ENCODE measurements at regions not wholly inside any gene's neighbourhood (a gene's known extent, or its start where the extent isn't known, plus 50 kb on each side); places are given as distances from the start of the nearest gene placed in this dataset.
A peak's percentile ranks its signal among the peaks of the same experiment; 100 is the strongest.

- FAIRE-seq, result no peak
Observed at GRCh38 chr3:161444694-161445077, 51.9 kb upstream of the OTOL1 start.

GRCh38 chr3:161443921-161444693 is 52.5 kb upstream of the OTOL1 start:
- DNase-seq (ENCODE audit: low spot score) (no peak), FAIRE-seq (no peak)

More at GRCh38 chr3:161444694-161445077, 51.9 kb upstream of the OTOL1 start:
- DNase-seq (ENCODE audit: low spot score), result no peak

- FAIRE-seq, result no peak
- no peak for DNase-seq (ENCODE audit: low spot score)
Observed at GRCh38 chr3:161430307-161430706, 59.0 kb upstream of the SPTSSB start.

DNA sequence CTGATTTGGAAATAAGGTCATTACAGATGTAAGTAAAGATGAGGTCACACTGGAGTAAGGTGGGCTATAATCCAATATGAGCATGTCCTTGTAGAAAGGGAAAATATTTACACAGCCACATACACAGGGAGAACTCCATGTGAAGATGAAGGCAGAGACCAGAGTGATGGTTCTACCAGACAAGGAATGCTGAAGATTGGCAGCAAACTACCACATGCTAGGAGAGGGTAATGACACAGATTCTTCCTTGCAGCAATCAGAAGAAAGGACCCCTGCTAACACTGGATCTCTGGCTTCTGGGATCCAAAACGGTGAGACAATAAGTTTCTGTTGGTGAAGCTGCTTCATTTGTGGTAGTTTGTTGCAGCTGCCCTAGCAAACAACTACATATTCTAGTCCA is 56.0 kb upstream of the SPTSSB start:
- FAIRE-seq (no peak), DNase-seq (ENCODE audit: low spot score) (no peak)

DNA sequence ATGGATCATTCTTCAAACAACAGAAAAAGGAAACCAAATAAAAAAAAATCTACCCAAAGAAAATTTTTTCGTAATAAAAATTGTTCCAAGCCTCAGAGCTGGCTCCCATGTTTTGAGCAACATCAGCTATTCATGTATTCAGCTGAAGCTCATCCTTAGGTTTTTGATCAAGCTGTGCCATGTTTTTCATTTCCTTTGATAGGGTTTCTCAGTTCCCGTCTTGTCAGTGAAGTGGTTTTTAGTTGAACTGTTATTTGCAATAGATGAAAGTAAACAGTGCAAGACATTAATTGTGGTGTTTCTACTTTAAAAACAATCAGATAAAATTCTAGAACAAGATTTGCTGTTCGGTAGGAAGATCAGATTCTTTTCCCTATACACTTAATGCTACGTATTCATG is 55.4 kb upstream of the SPTSSB start:
- DNase-seq (ENCODE audit: low spot score) (no peak), FAIRE-seq (no peak)

DNA sequence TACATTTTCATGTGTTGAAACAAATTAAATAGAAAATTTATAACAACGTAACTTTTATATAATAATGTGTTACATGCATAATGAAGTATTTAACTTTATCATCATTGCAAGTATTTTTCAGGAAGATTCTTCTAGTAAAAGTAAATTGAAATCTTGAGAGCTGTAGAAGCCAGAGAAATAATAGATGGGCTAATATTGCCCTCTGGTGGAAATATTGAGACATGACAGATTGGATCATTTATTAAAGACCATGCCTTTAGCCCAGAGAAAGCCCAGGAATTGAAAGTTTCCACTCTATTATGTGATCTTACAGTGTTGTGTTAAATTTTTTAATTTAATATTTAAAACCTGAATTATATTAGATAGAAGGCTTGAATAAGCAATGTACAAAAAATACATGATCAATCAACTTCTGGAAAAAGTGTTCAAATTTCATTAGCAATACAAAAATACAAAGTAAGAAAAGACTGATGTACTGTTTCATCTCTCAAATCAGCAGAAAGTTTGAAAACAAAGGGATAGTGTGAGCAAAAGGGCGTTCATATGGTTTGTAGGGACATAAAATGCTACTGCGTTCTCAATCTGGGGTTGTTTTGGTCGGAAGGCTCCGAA is 52.7 kb upstream of the SPTSSB start:
- DNase-seq (ENCODE audit: low spot score), result peak; percentile 46
- FAIRE-seq, result peak; percentile 84

GRCh38 chr3:161422171-161422700 is 50.9 kb upstream of the SPTSSB start:
- DNase-seq (ENCODE audit: low spot score) (no peak), FAIRE-seq (no peak)
